Urinary bladder (tissue), 3 donors: ENCODE measurements at regions not wholly inside any gene's neighbourhood (a gene's known extent, or its start where the extent isn't known, plus 50 kb on each side); places are given as distances from the start of the nearest gene placed in this dataset.

Experiments
- DNase-seq: peaks from one replicate; pipeline ENCODE4 v3.0.0-alpha.2; 2015; ENCODE audit errors: extremely low spot score
- H3K27ac ChIP-seq: one replicate; pipeline ENCODE4 v1.5.1; 2013; ENCODE audit warnings: low read depth, mild to moderate bottlenecking, moderate library complexity
- H3K36me3 ChIP-seq: one replicate; pipeline ENCODE4 v1.6.1; 2013; ENCODE audit warnings: mild to moderate bottlenecking, moderate library complexity; ENCODE audit not compliant: insufficient read depth
- H3K4me1 ChIP-seq: one replicate; pipeline ENCODE4 v1.6.1; 2013; ENCODE audit warnings: mild to moderate bottlenecking, moderate library complexity; ENCODE audit not compliant: insufficient read depth
- H3K4me3 ChIP-seq: one replicate; pipeline ENCODE4 v1.5.1; 2013; ENCODE audit warnings: low read depth, low read length
- WGBS: extraction: QIAGEN DNeasy Blood & Tissue Kit; methylation state at CpG from one replicate; pipeline ENCODE4 v1.1.7; 2013; 5-methylcytosine and 5-hydroxymethylcytosine counted together
- donor health status: healthy with polysubstance abuse.
- donor health status: healthy.

GRCh38 chr2:43171789-43172188 lies 54.6 kb downstream of the ZFP36L2 start:
- no peaks in the 10 kb centered on the region for H3K4me1 ChIP-seq
- no peak overlapping the region for H3K27ac ChIP-seq
- no peaks in the 10 kb centered on the region for H3K36me3 ChIP-seq
- no peak for DNase-seq
- no peak overlapping the region for H3K4me3 ChIP-seq
- WGBS = 74% methylated on average over 1 of the region's 1 CpG

GRCh38 chr2:43170405-43171105 lies 55.9 kb downstream of the ZFP36L2 start:
- Histone ChIP-seq H3K4me1 (no peaks in the 10 kb centered on the region), H3K27ac (no peak overlapping the region)
- 85% methylated on average over 21 of the region's 21 CpGs for WGBS

GRCh38 chr2:43169987-43170386 lies 56.4 kb downstream of the ZFP36L2 start:
- no peak for DNase-seq
- no peak overlapping the region for H3K4me3 ChIP-seq
- no peaks in the 10 kb centered on the region for H3K36me3 ChIP-seq
- H3K4me1 ChIP-seq = no peaks in the 10 kb centered on the region
- peak overlapping the region; percentile 85 for H3K27ac ChIP-seq
- WGBS = 80% methylated on average over 9 of the region's 9 CpGs

More at GRCh38 chr2:43170405-43171105, 55.9 kb downstream of the ZFP36L2 start:
- no peaks in the 10 kb centered on the region for H3K36me3 ChIP-seq
- no peak for DNase-seq
- no peak overlapping the region for H3K4me3 ChIP-seq

- DNase-seq = no peak
- WGBS = 64% methylated on average over 24 of the region's 24 CpGs
- no peaks in the 10 kb centered on the region for H3K4me1 ChIP-seq
- H3K36me3 ChIP-seq = no peaks in the 10 kb centered on the region
- peak overlapping the region; percentile 85 for H3K27ac ChIP-seq
- no peak overlapping the region for H3K4me3 ChIP-seq
These were observed 57.1 kb downstream of the ZFP36L2 start for GRCh38 chr2:43169099-43169945.

GRCh38 chr2:43168016-43168369 lies 58.4 kb downstream of the ZFP36L2 start:
- 94% methylated on average over 1 of the region's 1 CpG for WGBS
- no peaks in the 10 kb centered on the region for H3K4me1 ChIP-seq
- no peak for DNase-seq
- no peak overlapping the region for H3K4me3 ChIP-seq
- no peaks in the 10 kb centered on the region for H3K36me3 ChIP-seq
- peak overlapping the region; percentile 57 for H3K27ac ChIP-seq

DNA sequence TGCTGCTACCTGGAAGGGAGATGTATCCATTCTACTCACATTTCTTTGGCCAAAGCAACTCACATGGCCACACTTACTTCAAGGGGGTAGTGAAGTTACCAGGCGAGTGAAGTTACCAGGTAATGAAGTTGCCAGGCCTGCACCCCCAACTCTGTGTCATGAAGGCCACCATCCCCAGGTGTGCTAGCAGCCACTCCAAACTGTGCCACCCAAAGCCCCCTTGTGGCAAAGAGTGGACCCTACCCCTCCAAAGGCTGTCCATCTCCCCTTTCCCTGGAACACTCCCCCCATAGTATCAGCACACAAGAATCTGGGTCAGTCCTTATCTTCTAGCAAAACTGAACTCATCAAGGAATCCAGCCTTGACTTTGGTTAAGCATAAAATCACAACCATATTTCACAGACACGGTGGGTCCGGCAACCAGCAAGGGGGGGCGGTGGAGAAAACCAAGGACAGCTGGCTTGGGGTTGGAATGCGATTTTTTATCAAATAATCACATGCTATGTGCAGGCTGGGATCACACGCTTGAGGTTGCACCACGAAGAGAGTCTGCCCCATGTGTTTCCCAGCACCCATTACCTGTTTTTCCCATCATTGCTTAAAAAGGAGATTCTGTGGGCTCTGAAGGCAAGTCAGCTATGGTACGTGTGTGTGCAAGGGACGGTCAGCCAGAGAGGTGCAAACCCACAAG lies 60.9 kb downstream of the ZFP36L2 start:
- Histone ChIP-seq H3K4me1 (no peaks in the 10 kb centered on the region), H3K27ac (no peak overlapping the region), H3K36me3 (no peaks in the 10 kb centered on the region), H3K4me3 (no peak overlapping the region)
- 71% methylated on average over 9 of the region's 9 CpGs for WGBS
- no peak for DNase-seq

DNA sequence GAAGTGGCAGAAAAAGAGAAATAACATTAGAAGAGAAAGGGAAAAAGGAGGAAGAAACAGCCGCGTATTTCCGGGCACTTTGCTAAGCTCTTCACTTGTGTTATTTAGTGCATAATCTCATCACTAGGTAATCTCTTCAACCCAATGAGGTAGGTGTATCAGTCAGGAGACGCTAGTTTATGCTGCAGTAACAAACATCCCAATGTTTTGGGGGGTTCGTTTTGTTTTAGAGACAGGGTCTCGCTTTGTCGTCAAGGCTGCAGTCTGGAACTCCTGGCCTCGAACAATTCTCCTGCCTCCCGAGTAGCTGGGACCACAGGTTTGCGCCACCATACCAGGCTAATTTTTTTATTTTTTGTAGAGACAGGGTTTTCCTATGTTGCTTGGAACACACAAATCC lies 61.7 kb downstream of the ZFP36L2 start:
- Histone ChIP-seq H3K27ac (no peak overlapping the region), H3K4me3 (no peak overlapping the region), H3K4me1 (no peaks in the 10 kb centered on the region), H3K36me3 (no peaks in the 10 kb centered on the region)
- DNase-seq = no peak
- WGBS = 97% methylated on average over 10 of the region's 10 CpGs

DNA sequence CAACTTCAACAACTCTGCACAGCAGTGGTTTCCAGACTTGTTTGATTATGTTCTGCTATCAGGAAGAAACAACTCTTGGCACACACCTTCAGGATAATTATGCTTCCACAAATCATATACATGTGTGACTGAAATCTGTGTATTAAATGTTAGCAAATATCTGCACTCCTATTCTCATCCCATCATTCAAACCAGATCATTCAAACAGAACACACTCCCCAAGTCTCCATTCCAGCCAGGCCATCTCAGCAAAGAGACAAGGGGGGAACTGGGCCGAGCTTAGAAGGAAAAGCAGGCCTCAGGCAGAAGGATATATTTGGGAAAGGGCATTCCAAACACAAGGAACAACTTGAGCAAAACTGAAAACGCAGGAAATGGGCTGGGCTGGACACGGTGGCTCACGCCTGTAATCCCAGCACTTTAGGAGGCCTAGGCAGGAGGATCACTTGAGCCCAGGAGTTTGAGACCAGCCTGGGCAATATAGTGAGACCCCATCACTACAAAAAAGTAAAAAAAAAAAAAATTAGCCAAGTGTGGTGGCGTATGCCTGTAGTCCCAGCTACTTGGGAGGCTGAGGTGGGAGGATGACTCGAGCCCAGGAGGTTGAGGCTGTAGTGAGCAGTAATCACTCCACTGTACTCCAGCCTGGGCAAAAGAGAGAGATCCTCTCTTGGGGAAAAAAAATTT lies 62.7 kb downstream of the ZFP36L2 start:
- 68% methylated on average over 6 of the region's 6 CpGs for WGBS
- H3K36me3 ChIP-seq = no peaks in the 10 kb centered on the region
- no peak overlapping the region for H3K4me3 ChIP-seq
- H3K4me1 ChIP-seq = no peaks in the 10 kb centered on the region
- no peak for DNase-seq
- H3K27ac ChIP-seq = no peak overlapping the region

GRCh38 chr2:43162511-43162776 lies 64.0 kb downstream of the ZFP36L2 start:
- Histone ChIP-seq H3K27ac (no peak overlapping the region), H3K4me1 (no peaks in the 10 kb centered on the region), H3K36me3 (no peaks in the 10 kb centered on the region), H3K4me3 (no peak overlapping the region)
- whole genome bisulfite sequencing = 94% methylated on average over 4 of the region's 4 CpGs
- no peak for DNase-seq

GRCh38 chr2:43161650-43162510 lies 64.5 kb downstream of the ZFP36L2 start:
- H3K4me1 ChIP-seq = no peaks in the 10 kb centered on the region
- H3K4me3 ChIP-seq = no peak overlapping the region
- no peaks in the 10 kb centered on the region for H3K36me3 ChIP-seq
- DNase-seq = no peak
- 92% methylated on average over 15 of the region's 15 CpGs for WGBS
- H3K27ac ChIP-seq = no peak overlapping the region

GRCh38 chr2:43160778-43161177 lies 65.6 kb downstream of the ZFP36L2 start:
- Histone ChIP-seq H3K4me3 (no peak overlapping the region), H3K4me1 (no peaks in the 10 kb centered on the region), H3K36me3 (no peaks in the 10 kb centered on the region), H3K27ac (no peak overlapping the region)
- DNase-seq = no peak
- 92% methylated on average over 5 of the region's 5 CpGs for WGBS

DNA sequence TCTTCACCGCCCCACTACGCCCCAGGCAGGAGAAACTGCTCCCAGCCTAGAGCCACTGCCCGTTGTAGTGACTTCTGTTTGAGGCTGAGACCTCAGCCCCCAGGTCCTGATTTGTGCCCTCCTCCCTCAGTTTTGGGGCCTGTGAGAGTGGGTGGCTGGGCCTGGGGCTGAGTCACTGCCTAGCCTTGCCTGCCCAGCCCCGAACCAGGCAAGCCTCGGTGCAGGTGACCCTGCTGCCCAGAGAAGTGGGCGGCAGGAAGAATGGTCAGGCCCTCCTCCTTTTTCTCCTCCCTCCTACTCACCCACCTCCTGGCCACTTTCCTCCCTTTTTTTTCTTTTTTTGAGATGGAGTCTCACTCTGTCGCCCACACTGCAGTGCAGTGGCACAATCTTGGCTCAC lies 66.6 kb downstream of the ZFP36L2 start:
- no peak overlapping the region for H3K4me3 ChIP-seq
- no peak for DNase-seq
- no peaks in the 10 kb centered on the region for H3K4me1 ChIP-seq
- 82% methylated on average over 7 of the region's 7 CpGs for WGBS
- peak overlapping the region; percentile 70 for H3K27ac ChIP-seq
- no peaks in the 10 kb centered on the region for H3K36me3 ChIP-seq
